Activated CD4-positive, alpha-beta T cell treated with anti-CD3 and anti-CD28 coated beads, Interleukin-2, amount 50 U/mL, for 4 hours (primary cell): ENCODE measurements at regions not wholly inside any gene's neighbourhood (a gene's known extent, or its start where the extent isn't known, plus 50 kb on each side); places are given as distances from the start of the nearest gene placed in this dataset.

ENCODE experiments used
- DNase-seq, 2 experiments: peaks; one replicate each; pipeline ENCODE4 v3.0.0-alpha.2; 2020

GRCh38 chr13:62997038-62997599 lies 1581.5 kb upstream of the PCDH20 start:
- DNase-seq: no peak

DNA sequence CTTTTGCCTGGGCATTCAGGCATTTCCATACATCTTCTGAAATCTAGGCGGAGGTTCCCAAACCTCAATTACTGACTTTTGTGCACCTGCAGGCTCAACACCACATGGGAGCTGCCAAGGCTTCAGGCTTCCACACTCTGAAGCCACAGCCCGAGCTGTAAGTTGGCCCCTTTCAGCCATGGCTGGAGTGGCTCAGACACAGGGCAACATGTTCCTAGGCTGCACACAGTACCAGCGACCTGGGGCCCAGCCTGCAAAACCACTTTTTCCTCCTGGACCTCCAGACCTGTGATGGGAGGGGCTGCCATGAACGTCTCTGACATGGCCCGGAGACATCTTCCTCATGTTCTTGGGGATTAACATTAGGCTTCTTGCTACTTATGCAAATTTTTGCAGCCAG lies 1558.2 kb upstream of the PCDH20 start:
- no peak for DNase-seq

- DNase-seq: no peak
Observed at GRCh38 chr13:62964522-62964921, 1548.9 kb upstream of the PCDH20 start.

DNA sequence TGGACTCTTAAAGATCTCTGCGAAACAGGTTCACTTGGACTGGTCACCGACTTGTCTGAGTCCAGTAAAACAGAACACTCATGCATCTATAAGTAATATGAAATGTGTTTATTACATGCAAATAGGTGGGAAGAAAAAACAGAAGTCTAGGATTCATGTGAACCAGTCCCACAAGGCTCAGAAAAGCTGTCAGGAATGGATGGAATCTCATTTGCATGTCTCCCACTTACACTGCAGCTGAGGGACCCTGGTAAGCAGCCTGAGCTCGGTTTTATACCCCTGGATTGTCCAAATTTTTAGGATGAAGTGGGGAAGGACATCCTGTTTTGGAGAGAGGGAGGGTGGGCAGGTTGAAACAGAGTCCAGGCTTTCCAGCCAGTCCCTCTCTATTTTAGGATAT lies 1545.1 kb upstream of the PCDH20 start:
- no peak for DNase-seq

DNA sequence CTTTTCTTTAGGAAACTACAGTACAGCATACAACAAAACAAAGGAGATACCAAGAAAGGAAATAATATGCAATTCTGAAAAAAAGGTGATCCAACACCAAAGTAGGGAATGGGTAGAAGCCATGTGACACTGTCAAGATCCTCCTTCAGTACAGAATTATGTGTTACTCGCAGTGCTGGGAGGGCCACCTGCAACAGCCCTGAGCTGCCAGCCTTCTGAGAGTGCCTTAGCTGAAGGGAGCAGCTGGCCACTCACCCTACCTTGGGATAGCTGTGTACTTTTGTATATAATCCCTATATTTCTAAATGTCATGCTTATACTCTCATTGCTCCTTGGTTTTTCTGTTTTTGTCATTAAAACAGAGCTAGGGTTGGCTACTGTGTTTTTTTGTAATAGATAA lies 1518.2 kb upstream of the PCDH20 start:
- no peak for DNase-seq

- no peak for DNase-seq
Observed at GRCh38 chr13:62932256-62932883, 1516.7 kb upstream of the PCDH20 start.

- no peak for DNase-seq
Observed at GRCh38 chr13:62931853-62932252, 1516.2 kb upstream of the PCDH20 start.

- no peak for DNase-seq
Observed at GRCh38 chr13:62924395-62924794, 1508.7 kb upstream of the PCDH20 start.

- no peak for DNase-seq
Observed at GRCh38 chr13:62920159-62920558, 1504.5 kb upstream of the PCDH20 start.

DNA sequence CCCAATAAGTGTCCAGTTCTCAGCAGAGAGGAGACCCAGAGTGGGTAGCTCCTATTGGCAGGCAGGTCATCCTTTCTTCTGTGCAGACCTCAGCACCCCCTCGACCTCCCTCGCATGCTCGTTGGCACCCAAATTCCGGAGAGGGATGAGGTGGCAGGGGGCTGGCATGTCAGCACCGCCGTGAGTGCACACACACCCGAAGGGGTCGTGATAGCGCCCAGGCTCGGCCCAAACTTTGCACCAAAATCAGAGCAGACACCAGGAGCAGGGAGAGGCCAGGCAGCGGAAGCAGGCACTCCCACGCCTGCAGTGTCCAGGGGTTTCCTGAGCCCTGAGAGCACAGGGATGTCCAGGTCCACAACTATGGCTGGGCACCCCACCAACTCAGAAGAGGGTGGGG lies 1503.8 kb upstream of the PCDH20 start:
- DNase-seq: no peak

- DNase-seq: no peak
Observed at GRCh38 chr13:62910541-62911060, 1495.0 kb upstream of the PCDH20 start.

DNA sequence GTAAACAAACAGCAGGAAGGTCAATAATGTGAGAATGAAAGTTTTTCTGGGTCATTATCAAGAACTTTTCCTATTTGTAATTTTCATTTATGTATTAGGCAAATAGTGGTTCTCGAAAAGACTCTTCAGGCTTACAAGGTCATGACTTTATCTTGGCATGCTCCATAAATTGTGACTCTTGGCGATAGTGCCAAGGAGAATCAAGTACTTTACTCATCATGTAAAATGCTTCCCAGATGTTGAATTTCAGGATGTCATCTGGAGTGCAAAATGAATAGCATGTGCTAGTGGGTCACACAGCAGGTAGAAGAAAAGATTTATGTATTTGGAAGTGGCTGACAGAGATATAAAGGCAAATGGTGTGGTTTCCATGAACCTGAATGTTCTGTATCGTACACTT lies 1492.7 kb upstream of the PCDH20 start:
- no peak for DNase-seq

DNA sequence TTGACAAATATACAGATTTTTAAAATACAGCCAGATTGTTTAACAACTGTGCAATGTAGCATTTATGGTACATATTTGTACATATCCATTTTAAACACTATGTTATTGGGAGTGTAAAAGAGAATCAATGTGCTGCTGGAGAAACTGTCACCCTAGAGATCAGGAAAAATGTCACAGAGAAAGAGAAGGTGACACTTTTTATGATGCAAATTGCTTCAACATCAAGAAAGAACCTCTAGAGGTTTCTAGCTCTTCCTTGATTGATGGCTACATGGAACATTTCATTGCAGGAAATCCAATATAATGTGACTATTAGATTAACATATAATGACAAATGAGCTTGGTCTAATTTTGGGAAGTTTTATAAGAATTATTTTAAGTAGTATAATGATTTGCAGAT lies 1491.2 kb upstream of the PCDH20 start:
- DNase-seq: no peak

DNA sequence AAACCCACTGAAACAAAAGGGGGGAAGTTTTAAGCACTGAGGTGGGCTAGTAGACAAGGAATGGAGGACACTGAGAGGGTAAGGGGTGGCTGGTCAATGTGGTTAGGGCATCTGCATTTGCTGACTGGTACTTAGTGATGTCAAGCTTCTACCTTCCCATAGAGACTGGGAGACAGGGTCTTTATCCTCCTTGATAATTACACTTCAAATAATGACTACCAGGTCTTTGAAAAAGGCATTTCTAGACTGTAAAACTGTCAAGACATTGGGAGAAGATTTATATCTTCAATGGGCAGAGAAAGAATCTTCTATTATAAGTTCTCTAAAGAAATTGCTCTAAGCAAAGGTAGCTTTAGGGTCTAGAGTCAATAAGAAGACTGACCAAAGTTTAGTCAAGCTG lies 1490.8 kb upstream of the PCDH20 start:
- no peak for DNase-seq

DNA sequence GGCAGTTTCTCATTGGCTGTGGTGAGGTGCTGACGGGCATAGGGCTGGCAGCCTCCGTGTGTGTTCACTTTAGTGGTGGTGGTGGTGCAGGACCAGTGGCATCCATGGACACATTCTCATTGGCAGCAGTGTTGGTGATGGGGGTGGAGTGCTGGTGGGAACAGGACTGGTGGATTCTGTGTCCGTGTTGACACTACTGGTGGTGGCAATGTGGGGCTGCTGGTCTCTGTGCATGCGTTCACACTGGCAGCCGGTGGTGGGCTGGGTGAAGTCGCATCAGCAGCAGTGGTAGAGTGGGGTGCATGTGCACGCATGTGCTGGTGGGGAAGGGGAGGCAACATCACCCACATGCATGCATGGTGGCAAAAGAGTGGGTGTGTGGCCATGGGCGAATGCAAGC lies 1471.4 kb upstream of the PCDH20 start:
- no peak for DNase-seq

GRCh38 chr13:62879071-62879470 lies 1463.4 kb upstream of the PCDH20 start:
- DNase-seq: no peak

DNA sequence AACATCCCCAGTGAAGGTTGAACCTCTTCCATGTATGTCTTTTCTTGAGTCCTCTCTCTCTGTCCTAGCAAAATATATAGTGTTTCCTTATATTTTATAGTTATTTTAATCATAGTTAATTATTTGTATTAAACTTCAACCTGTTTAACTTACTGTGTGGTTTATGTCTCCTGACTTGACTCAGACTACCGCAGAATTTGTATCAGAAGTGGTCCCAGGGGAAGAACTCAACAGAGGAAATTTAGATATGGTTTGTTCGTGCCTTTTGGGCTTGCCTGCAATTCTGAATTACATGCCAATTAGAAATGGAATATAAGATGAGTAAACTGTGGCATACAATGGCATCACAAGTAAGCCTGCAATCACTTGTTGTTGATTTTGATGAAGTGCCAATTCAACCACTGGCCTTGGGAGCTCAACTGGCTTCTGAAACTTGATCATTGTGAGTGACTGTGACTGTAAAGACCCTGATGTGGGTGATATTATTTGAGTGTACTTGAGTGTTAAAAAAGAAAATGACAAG lies 1459.5 kb upstream of the PCDH20 start:
- no peak for DNase-seq

DNA sequence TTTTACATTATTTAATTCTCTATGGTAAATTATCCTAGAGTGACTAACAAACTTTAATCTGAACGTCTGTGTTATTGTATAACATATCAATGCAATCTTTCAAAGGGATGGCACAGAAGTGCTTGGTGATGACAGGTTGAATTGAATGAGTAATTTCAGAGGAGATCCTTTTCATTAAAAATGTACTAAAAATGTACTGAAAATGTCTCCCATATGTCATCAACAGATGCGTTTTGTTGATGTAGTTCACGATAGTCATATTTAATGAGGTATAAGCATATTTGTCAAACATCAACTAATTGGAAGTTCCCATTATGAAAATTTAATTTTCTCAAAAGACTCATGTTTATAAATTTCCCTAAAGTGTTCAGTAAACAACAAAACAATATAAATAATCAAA lies 1434.7 kb upstream of the PCDH20 start:
- DNase-seq: no peak

- no peak for DNase-seq
Observed at GRCh38 chr13:62847520-62847919, 1431.9 kb upstream of the PCDH20 start.

GRCh38 chr13:62846302-62846701 lies 1430.7 kb upstream of the PCDH20 start:
- no peak for DNase-seq

- no peak for DNase-seq
Observed at GRCh38 chr13:62839338-62839737, 1423.7 kb upstream of the PCDH20 start.

GRCh38 chr13:62838929-62839328 lies 1423.3 kb upstream of the PCDH20 start:
- no peak for DNase-seq

GRCh38 chr13:62837895-62838294 lies 1422.2 kb upstream of the PCDH20 start:
- no peak for DNase-seq

- no peak for DNase-seq
Observed at GRCh38 chr13:62829486-62829885, 1413.8 kb upstream of the PCDH20 start.

DNA sequence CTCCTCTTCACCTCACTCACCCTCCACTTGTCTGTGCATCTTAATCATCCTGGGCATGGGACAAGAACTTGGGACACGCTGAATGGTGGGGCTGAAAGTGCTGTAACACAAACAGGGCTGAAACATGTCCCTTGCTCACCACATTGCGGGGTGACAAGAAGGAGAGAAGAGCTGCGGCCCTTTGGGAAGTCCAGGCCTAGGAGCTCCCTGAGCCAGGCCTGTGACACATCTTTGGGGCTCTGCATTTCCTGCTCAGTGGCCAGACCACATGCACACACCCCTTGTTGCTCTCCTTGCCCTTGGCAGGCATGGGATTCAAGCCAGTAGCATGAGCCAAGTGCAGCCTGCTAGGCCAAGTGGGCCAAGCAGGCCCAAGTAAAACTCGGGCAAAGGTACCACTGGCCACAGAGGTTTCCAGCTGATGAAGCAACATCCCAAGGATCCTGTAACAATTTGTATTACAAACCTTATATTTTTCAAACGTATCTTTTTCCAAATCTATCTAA lies 1384.3 kb upstream of the PCDH20 start:
- no peak for DNase-seq
